AG09309 (cell line): ENCODE measurements at regions not wholly inside any gene's neighbourhood (a gene's known extent, or its start where the extent isn't known, plus 50 kb on each side); places are given as distances from the start of the nearest gene placed in this dataset.
"Not testable (repeated sequence)": the region's sequence is repeated elsewhere in the genome, so short reads cannot be mapped to it uniquely, and the experiment has no call there.

Experiments used
- DNase-seq: peaks from one replicate; pipeline ENCODE4 v3.0.0-alpha.2; 2010; ENCODE audit warnings: low read depth
- H3K4me3 ChIP-seq: 2 replicates; pipeline ENCODE4 v1.5.1; 2011; ENCODE audit warnings: mild to moderate bottlenecking, low read depth, low read length, moderate library complexity; ENCODE audit not compliant: control insufficient read depth
- CTCF ChIP-seq: IDR thresholded peaks from 2 replicates; pipeline ENCODE4 v1.5.1; 2011; ENCODE audit warnings: mild to moderate bottlenecking, low read depth, low read length, inconsistent platforms; ENCODE audit not compliant: insufficient read depth, control insufficient read depth; ENCODE audit errors: missing control alignments

GRCh38 chr4:59671037-59671436 is 1529.1 kb upstream of the ADGRL3 start:
- no peak for DNase-seq
- no peak overlapping the region for H3K4me3 ChIP-seq
- no peak for TF ChIP-seq CTCF

GRCh38 chr4:59676389-59676788 is 1523.7 kb upstream of the ADGRL3 start:
- DNase-seq = no peak
- no peak for TF ChIP-seq CTCF
- no peak overlapping the region for H3K4me3 ChIP-seq

GRCh38 chr4:59676992-59677391 is 1523.1 kb upstream of the ADGRL3 start:
- not testable (repeated sequence) for DNase-seq

GRCh38 chr4:59685626-59686025 is 1514.5 kb upstream of the ADGRL3 start:
- no peak for TF ChIP-seq CTCF
- no peak overlapping the region for H3K4me3 ChIP-seq
- no peak for DNase-seq

More at GRCh38 chr4:59676992-59677391, 1523.1 kb upstream of the ADGRL3 start:
- not testable (repeated sequence) for H3K4me3 ChIP-seq

GRCh38 chr4:59689149-59689548 is 1511.0 kb upstream of the ADGRL3 start:
- H3K4me3 ChIP-seq = no peak overlapping the region
- DNase-seq = no peak
- TF ChIP-seq CTCF = no peak

GRCh38 chr4:59695355-59696053 is 1504.6 kb upstream of the ADGRL3 start:
- TF ChIP-seq CTCF = no peak
- DNase-seq = no peak
- H3K4me3 ChIP-seq = no peak overlapping the region

GRCh38 chr4:59698041-59698440 is 1502.1 kb upstream of the ADGRL3 start:
- no peak overlapping the region for H3K4me3 ChIP-seq
- DNase-seq = no peak
- TF ChIP-seq CTCF = no peak
